Superior temporal gyrus (tissue), 1 donor: ENCODE measurements at regions not wholly inside any gene's neighbourhood (a gene's known extent, or its start where the extent isn't known, plus 50 kb on each side); places are given as distances from the start of the nearest gene placed in this dataset.

ENCODE experiments used
- DNase-seq: peaks from one replicate; pipeline ENCODE4 v3.0.0-alpha.2; 2016; ENCODE audit errors: extremely low spot score

DNA sequence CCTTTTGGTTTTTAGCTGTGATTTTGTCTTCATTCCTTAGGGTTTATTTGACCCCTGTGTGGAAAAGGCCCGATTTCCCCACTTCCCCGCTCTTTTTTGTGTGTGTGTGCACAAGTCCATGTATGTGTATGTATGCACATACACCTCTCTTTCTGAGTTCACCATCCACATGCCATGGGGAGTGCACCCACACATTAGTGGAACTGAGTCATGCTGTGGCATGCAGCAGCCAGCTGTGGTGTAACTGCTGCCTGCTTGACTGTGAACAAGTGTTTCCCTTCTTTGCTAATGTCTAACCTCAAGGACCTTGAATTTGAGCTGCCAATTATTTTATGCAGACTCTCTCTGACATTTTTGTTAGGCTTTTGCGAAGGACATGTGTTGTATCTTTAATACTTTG, 434.9 kb upstream of the TPM1 start:
- DNase-seq = no peak

DNA sequence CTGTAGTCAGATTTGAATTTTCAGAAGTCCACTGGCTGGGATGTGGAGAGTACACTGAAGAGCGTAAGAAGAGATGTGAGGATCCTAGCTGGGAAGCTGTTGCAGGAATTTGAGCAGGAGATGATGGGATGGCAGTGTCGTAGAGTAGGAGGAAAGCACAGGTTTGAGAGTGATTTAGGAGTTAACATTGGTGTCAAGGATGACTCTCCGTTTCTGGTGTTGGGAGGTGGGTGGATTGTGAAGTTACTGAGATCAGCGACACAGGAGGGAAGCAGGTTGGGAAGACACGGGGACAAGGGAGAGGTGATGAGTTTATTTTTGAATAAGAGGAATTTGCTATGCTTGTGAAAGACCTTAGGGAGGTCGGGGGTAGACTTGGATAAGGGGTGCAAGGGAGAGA, 434.2 kb upstream of the TPM1 start:
- DNase-seq = no peak

DNA sequence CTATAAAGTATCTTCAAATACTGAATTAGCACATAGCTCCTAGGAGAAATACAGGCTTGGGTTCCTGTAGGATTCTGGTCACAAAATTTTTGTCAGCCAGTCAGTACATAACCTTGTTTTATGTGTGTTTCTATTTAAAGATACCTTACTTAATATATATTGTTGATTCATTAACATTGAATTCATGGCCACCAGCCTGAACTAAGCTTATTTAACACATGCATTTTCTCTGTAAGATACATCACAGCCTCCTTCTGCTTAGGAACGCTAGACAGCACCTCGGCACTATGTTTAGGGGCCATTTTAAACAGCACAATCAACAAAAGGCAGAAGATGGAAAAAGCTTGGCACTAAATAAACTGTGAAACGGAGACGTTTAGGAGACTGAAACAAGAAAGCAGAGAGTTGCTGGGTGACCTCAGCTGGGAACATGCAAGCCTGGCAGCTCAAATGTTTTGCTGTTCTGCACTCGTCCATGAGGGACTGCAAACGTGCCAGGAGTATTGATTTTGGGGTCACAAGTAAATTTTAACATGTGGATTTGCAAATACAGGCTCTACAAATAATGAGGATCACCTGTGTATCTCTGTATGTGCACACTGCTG, 432.2 kb upstream of the TPM1 start:
- DNase-seq = no peak

DNA sequence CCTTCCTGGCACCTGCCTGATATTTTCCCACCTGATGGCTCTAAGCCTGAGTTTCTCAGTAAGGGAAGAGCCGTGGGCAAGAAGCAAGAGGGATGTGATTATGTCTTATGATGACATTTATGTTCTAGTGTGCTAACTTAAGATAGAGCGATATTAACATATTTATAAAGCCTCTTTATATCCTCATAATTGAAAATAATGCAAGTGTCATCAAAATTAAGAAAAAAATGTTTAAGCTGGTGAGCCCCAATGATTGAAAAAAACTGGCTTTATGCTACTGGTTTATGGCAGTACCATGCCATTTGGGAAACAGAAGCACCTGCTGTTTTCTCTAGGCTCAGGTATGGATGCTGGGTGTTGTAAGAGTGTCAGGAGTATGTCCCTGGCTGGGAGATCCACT, 431.5 kb upstream of the TPM1 start:
- DNase-seq = no peak

DNA sequence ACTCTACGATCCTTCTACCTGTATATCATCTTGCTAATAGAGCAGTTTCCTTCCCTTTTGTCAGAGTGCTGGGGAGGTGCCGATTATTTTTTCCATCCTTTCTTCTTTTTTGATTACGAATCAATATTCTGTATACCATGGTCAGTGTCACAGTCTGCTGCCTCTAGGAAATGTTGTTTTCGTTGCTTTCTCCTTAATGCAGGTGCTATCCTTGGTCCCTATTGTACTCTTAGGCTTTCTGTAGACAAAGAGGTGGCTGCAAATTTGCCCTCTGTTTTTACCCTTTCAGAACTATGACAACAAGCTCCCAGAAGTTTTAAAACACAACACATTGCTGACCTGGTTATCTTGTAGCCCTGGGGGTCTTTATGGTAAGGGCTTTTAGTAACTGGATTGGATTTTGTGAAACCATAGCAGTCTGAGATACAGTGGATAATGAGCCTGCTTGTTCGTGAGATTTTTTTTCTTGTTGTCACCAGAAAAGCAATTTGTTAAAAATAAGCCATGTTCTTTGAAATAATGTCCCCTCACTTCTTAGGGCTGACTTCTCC, 430.3 kb upstream of the TPM1 start:
- DNase-seq = no peak

DNA sequence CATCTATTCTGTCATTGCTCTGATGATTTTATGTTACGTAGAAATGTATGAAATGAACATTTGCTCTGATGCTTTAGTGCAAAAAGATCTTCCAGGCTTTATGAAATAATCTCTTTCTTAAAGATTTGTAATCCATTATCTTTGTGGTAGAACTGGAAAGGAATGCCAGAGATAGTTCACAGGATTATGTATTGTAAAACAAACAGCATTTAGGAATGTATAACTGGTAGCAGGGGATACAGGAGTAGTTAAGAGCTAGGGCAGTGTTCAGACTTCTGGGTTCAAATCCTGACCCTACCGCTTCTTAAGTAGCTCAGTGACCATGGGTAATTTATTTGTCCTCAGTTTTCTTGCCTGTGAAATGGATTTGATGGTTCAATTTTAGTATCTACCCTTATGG, 429.8 kb upstream of the TPM1 start:
- no peak for DNase-seq

DNA sequence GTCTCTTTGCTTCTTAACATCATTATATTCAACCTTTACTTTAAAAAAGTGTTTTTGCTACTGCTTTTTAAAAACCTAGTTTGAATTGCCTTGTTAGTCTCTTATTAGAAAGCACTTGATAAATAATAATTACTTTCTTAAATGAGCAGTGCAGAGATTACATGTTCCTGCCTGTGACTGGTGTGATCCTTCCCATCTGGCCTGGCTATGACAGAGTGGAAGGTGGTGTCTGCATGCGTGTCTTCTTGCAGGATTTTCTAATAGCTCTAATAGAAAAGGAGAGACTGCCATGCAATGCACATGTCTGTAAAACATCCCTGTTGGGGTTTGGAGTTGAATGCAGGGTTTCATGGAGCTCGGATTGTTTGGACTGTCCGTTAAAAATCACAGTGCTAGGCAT, 425.8 kb upstream of the TPM1 start:
- no peak for DNase-seq

DNA sequence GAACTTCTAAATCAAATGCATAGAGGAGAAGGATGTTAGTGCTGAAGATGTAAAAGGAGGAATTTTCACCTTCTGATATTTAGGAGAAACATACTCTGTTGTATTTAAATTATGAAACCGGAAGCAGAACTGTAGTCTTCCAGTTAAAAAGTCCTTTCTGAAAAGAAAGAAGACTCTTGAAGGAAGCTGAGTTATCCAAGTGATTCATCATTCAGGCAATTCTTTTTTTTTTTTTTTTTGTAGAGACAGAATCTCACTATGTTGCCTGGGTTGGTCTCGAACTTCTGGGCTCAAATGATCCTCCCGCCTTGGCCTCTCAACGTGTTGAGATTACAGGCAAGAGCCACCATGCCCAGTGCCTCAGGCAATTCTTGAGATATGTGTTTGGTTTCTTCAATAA, 424.8 kb upstream of the TPM1 start:
- no peak for DNase-seq

DNA sequence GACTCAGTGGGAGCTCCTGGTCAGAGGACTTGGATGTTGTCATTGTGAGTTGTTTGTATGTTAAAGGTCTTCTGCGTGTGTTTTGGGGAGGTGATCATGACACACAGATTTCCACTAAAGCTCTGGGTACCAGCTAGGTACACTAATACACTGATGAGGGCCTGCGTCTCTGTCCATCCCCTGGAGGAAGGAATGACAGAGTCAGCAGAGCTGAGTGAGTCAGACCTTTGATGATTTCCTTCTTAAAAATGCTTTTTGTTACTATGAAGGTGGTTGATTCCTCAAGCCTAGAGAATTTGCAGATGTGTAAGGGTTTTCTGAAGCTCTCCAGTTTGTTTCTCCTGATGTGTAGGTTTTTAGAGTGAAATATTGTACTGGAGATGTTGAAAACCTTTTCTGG, 424.1 kb upstream of the TPM1 start:
- DNase-seq = no peak

DNA sequence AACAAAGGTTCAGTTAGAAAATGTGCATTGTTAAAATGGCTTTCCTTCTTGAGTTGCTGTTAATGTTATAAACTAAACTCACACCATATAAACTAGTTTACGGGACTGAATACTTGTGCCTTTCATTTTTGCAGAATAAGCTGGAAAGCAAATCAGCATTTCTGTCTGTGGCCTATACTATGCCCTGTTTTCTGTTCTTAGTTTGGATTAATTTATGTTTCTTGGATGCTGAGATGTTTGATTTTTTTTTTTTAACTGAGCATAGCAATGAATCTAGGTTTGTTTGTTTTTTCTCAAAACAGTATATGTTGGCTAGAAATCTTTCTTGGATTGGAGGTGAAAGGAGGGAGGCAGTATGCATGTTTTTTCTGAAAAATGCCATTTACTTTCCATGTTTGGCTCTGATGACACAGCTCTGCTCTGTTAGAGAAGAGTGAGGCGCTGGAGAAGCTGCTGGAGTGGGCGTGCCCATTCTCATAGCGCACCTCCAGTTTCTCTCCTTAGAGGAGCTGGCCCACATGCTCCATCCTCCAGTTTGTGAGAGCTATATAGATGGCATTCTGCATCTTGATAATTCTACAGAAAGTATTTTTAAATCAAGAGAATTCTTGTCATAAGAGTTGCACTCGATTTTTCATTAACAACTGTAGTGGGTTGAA, 423.6 kb upstream of the TPM1 start:
- no peak for DNase-seq

DNA sequence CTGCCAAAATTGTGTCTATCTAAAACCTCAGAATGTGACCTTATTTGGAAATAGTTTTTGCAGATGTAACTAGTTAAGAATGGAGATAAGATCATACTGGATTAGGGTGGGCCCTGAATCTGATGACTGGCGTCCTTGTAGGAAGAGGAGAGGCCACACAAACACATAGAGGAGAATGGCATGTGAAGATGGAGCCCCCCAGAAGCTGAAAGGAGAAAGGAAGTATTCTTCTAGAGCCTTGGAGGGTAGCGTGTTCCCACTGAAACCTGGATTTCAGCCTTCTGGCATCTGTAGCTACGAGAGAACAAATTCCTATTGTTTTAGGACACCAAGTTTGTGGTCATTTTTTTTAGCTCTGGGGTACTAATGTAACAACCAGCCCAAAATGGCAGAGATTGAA, 423.0 kb upstream of the TPM1 start:
- DNase-seq = no peak

DNA sequence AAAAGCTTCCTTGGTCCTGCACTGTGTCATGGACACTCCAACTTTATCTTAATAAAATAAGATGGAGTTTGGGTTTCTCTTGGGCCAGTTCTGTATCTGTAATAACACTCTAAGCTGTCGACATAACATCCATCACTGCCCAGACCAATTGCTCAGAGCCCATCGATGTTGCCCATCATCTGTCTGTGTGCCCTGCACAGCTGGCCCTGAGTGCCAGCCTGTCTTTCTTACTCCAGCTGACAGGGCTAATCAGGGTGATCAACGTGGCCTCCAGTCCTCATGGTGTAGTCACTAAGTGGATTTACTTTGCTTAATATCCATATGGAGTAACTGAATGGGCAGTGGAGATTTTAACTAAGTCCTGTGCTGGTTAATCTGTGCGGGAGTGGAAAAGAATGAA, 419.8 kb upstream of the TPM1 start:
- DNase-seq = no peak

DNA sequence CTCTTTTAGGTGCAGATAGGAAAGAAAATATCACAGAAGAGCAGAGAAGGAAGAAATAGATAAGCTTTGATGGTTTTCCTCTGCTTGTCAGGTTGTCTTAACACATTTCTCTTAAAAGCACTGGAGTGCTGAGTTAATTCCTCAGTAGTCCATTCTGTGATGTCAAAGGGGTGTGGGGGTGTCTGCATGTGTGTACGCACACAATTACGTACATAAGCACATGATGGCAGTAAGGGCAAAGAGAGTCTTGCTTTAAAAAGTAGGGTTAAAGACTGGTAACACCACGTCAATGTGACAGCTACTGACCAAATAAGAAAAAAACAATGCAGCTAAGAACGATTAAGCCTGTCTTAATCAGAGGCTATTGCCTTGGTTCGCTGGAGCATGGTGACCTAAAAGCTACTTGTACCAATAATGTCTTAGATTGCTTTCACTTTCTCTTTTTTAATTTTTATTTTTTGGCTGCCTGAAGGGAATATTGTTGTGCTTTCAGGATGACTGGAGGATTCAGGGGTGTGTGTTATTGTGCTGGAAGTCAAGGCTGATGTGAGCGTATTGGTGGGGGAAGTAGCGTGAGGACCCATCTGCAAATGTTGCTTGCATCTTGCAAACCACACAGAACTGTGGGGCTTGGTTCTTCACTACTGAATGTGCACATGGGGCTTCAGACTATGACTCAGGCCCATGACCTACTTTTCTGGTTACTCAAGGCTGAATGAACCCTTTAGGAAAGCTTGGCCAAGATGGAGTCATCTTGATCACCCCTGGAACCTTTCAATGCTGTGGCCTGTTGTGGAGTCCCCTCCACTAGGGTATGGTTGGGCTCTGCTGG, 417.8 kb upstream of the TPM1 start:
- peak; percentile 35 for DNase-seq

DNA sequence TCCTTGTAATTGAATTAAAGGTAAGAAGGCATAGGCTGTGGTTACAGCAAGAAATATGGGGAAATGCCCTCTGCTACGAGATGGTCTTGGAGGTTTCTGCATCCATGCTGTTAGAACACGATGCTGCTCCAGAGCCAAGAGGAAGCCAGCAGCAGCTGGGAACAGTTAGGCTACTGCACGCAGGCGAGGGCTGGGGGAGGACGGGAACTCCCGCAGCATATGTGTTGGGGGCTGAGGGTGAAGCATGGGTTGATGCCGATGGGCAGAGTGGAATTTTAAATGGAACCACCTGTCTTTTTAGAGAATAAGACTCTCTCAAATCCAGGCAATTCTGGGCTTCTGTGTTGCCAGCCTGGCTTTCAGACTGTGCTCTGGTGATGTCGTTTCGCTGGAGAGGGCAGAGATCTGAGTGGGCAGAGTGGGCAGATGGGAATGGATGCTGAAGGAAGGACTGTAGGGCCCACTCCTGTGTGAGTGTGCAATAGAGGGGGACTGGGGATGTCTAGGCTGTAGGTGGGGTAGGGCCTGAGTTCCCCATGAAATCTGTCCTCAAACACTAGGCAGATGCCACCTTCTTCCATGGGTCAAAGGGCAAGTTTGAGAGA, 417.0 kb upstream of the TPM1 start:
- DNase-seq = peak; percentile 34

DNA sequence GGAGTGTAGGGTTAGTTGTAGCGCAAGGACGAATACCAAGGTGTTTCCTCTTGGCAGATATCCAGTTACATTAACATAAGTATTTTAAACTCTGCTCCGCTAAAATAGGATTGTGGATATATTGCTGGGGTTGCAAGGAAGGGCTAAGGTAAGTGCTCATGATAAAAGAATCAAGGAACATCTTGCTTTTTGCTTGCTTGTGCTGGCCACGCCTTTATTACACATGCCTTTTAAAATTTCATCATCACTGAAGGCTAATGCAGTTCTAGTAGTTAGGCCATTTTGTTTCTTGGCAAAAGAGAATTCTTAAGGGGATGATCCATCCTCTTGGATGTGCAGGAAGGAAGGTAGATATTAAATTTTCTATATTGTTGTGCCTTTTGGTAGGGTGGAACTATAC, 415.6 kb upstream of the TPM1 start:
- no peak for DNase-seq

DNA sequence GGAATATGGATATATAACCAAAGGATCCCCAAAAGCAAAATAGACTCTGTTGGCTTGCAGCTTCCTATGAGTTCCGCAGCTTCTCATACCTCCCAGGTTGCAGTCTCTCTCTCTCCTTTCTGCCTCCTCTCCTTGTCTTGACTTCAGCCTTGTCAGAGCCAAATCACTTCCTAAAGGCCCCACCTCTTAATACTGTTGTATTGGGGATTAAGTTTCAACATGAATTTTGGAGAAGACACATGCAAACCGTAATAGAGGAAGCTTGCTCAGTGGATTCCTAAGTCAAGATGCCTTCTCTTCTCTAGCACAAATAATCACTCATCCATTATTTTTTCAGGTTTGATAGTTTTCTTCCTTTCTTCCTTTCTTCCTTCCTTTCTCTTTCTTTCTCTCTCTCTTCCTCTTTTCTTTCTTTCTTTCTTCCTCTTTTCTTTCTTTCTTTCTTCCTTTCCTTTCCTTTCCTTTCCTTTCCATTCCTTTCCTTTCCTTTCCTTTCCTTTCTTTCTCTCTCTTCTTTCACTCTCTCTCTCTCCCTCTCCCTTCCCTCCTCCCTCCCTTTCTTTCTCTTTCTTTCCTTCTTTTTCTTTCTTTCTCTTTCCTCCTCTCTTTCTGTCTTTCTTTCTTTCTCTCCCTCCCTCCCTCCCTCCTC, 411.3 kb upstream of the TPM1 start:
- no peak for DNase-seq

DNA sequence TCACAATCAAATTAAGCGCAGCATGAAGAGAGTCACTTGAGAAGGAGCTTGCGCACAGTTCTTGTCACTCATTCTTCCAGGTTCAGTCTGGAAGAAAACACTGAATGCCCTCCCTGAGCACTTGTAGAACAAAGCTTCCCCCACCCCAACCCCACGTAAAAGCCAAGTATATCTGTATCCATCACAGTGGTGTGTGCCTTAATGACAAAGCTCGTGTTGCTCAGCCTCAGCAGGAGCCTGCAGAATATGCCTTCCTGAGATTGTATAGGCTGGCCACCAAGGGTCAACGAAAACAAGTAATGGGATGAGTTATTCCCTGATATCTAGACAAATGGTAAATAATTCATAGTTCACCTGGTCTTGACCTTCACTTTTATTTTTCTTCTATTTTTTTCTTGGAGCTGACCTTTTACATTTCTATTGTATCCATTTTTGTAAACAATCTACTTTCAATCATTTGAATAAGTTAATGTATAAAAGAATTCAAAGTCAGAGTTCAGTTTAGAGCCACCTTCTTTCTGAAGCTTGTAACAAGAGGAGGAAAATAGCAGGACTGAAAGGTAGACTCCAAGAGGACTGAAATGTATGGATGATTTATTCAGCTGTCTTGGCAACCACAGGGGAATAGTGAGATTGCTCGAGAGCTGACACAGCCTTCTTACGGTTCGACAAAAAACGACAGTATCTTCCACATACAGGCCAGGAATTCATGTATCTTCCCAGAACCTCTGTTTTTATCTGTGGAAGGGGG, 405.5 kb upstream of the TPM1 start:
- no peak for DNase-seq

DNA sequence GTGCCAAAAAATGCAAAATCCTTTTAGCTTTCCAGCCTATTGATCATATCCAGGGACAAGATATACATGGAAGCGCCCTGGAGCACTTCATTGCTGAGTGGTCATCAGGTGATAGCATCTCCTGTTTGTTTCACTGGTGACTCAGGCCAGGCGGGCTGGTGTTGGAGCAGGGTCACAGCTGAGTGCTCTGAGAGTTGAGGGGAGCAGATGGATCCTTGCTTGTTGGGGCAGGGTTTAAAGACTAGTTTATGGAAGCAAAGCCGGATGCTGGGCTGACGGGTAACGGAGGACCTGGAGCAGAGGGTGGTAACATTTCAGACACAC, 405.0 kb upstream of the TPM1 start:
- DNase-seq = no peak

DNA sequence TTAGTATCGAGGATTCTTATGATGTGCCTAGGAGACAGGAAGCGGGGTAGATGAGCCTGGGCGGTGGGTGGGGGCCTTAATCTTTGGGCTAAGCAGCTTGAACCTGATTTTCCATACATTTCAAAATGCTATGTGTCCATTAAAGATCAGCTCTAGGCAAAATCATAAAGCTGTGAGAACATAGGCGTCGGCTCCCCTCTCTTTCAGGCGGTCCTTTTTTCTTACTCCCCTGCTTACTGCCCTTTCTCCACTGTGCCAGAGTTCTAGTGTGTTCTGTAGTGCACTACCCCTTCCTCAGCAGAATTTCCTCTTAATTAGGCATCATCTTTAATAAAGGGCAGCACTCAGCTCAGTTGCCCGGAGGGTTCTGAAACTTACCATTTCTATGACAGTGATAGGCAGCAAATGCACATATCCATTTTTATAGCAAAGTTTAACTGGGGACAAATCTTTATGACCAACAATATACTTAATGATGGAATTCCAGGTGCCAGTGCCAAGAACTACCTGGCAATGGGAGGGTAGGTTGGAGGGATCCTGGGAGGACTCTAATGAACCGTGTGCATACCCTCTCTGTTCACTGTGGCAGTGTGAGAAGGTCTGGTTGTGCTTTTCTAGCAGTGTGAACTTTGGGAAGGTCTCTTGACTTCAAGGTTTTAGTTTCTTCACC, 404.5 kb upstream of the TPM1 start:
- DNase-seq = no peak

DNA sequence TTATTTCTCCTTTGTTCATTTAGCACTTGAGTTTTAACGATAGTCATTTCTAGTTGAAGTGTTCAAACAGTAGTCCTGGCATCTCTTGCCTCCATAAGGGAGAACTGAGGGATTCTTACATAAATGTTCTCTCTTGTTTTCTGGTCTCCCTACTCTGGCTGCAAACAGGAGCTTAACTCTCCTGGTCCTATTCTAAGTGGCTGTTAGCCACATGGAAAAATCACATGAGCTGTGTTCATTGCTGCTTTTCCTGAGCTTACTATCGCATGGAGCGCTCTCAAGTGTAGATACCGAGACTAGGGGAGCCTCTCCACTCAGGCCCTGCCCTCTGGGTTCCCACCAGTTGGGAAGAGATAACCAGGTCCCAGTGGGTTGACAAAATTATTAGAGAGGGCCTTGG, 403.1 kb upstream of the TPM1 start:
- no peak for DNase-seq
